SK-N-SH (cell line): ENCODE measurements at regions not wholly inside any gene's neighbourhood (a gene's known extent, or its start where the extent isn't known, plus 50 kb on each side); places are given as distances from the start of the nearest gene placed in this dataset.

ENCODE experiments used
- CTCF ChIA-PET: fragments of 300-600, 350-600 bp; formaldehyde crosslinking; extraction: SDS; loops from one replicate; lab custom pipeline; 2021; lab: Yijun Ruan, JAX
- POLR2A ChIA-PET: fragments of 350-600 bp; sonication (Branson Sonifier 250); formaldehyde crosslinking; extraction: SDS; loops from one replicate; lab custom pipeline; 2020; ENCODE audit warnings: antibody characterized with exemption, inconsistent platforms; lab: Yijun Ruan, JAX
- DNase-seq: peaks from one replicate; pipeline ENCODE4 v3.0.0; 2012
- H2AFZ ChIP-seq: fragments of 200-600 bp; sonication (generic); 2 replicates; pipeline ENCODE4 v1.8.1; 2016; ENCODE audit warnings: antibody characterized with exemption, mild to moderate bottlenecking, low read depth
- H3F3A ChIP-seq: fragments of 200-600 bp; sonication (generic); replicated peaks from 2 replicates; pipeline ENCODE3; 2016; ENCODE audit warnings: antibody characterized with exemption, mild to moderate bottlenecking; ENCODE audit not compliant: insufficient read depth
- H3K27ac ChIP-seq, 2 experiments: fragments of 200-500 bp in 1 of 2; fragments of 200-600 bp in 1 of 2; sonication (Bioruptor generic) in 1 of 2; sonication (generic), shearing (Covaris generic) in 1 of 2; 2 replicates each; pipeline versions ENCODE4 v1.5.1 to v1.6.1; 2014 to 2016; ENCODE audit warnings: low read depth in 2 of 2, inconsistent platforms in 1 of 2, low read length in 1 of 2, mild to moderate bottlenecking in 1 of 2, mixed read lengths in 1 of 2
- H3K27me3 ChIP-seq: fragments of 200-600 bp; sonication (generic), shearing (Covaris generic); 2 replicates; pipeline ENCODE4 v1.6.1; 2016; ENCODE audit warnings: mixed run types; ENCODE audit not compliant: insufficient read depth
- H3K36me3 ChIP-seq, 2 experiments: fragments of 200-500 bp in 1 of 2; fragments of 200-600 bp in 1 of 2; sonication (Bioruptor generic) in 1 of 2; sonication (generic) in 1 of 2; replicated peaks in 1 of 2; 2 replicates each; pipeline versions ENCODE3 to v1.5.1; 2014 to 2016; ENCODE audit warnings: low read length in 1 of 2, mild to moderate bottlenecking in 1 of 2; ENCODE audit not compliant: insufficient read depth in 2 of 2, control insufficient read depth in 1 of 2
- H3K4me1 ChIP-seq, 2 experiments: fragments of 200-500 bp in 1 of 2; fragments of 200-600 bp in 1 of 2; sonication (Bioruptor generic) in 1 of 2; sonication (generic), shearing (Covaris generic) in 1 of 2; 2 replicates each; pipeline versions ENCODE4 v1.5.1 to v1.6.1; 2014 to 2016; ENCODE audit warnings: low read depth in 1 of 2, low read length in 1 of 2, mixed run types in 1 of 2; ENCODE audit not compliant: insufficient read depth in 2 of 2, control insufficient read depth in 1 of 2
- H3K4me2 ChIP-seq: fragments of 200-600 bp; sonication (generic), shearing (Covaris generic); 2 replicates; pipeline ENCODE4 v1.6.1; 2017; ENCODE audit warnings: mixed run types
- H3K4me3 ChIP-seq, 2 experiments: fragments of 200-500 bp in 1 of 2; fragments of 200-600 bp in 1 of 2; sonication (Bioruptor generic) in 1 of 2; sonication (generic), shearing (Covaris generic) in 1 of 2; 2 replicates each; pipeline versions ENCODE4 v1.5.1 to v1.8.1; 2014 to 2016; ENCODE audit warnings: low read depth in 2 of 2, inconsistent platforms in 1 of 2, low read length in 1 of 2, mild to moderate bottlenecking in 1 of 2, mixed read lengths in 1 of 2, moderate library complexity in 1 of 2
- H3K79me2 ChIP-seq: fragments of 200-600 bp; sonication (generic); 2 replicates; pipeline ENCODE4 v1.8.1; 2017; ENCODE audit warnings: mild to moderate bottlenecking; ENCODE audit not compliant: insufficient read depth
- H3K9ac ChIP-seq: fragments of 200-600 bp; sonication (generic); 2 replicates; pipeline ENCODE4 v1.6.1; 2017; ENCODE audit warnings: mixed run types
- H3K9me2 ChIP-seq: fragments of 200-600 bp; sonication (generic); 2 replicates; pipeline ENCODE4 v1.6.1; 2017; ENCODE audit warnings: mixed run types
- H3K9me3 ChIP-seq: fragments of 200-600 bp; sonication (generic); 2 replicates; pipeline ENCODE4 v1.6.1; 2017; ENCODE audit warnings: mixed run types, mild to moderate bottlenecking, moderate library complexity
- H4K20me1 ChIP-seq: fragments of 200-600 bp; sonication (generic); 2 replicates; pipeline ENCODE4 v1.6.1; 2017; ENCODE audit warnings: mild to moderate bottlenecking, mixed run types; ENCODE audit not compliant: insufficient read depth
- ELF1 ChIP-seq: IDR thresholded peaks from 2 replicates; pipeline ENCODE4 v1.4.0; 2012
- EZH2phosphoT487 ChIP-seq: fragments of 200-600 bp; sonication (generic); IDR thresholded peaks from 2 replicates; pipeline ENCODE4 v1.6.1; 2017; ENCODE audit warnings: low read depth, mixed run types, mild to moderate bottlenecking, antibody characterized with exemption, moderate library complexity, borderline replicate concordance
- FOXM1 ChIP-seq: IDR thresholded peaks from 2 replicates; pipeline ENCODE4 v1.4.0; 2012; ENCODE audit warnings: low read depth, mild to moderate bottlenecking
- GATA2 ChIP-seq: sonication (generic); formaldehyde crosslinking; IDR thresholded peaks from 2 replicates; pipeline ENCODE4 v1.5.0; 2020; ENCODE audit warnings: mild to moderate bottlenecking, missing genetic modification reagents
- JUND ChIP-seq: IDR thresholded peaks from 2 replicates; pipeline ENCODE4 v1.4.0; 2012
- MXI1 ChIP-seq: IDR thresholded peaks from 2 replicates; pipeline ENCODE4 v1.6.1; 2012; ENCODE audit warnings: mild to moderate bottlenecking, low read depth, low read length, improper control_type of control experiment
- NFIC ChIP-seq: IDR thresholded peaks from 2 replicates; pipeline ENCODE4 v1.4.0; 2012; ENCODE audit warnings: borderline replicate concordance
- NRF1 ChIP-seq: IDR thresholded peaks from 2 replicates; pipeline ENCODE4 v1.6.1; 2012; ENCODE audit warnings: low read depth, mild to moderate bottlenecking, low read length
- POLR2AphosphoS5 ChIP-seq: IDR thresholded peaks from 2 replicates; pipeline ENCODE4 v1.6.1; 2012; ENCODE audit warnings: low read depth, low read length
- RAD21 ChIP-seq: IDR thresholded peaks from 2 replicates; pipeline ENCODE4 v1.6.1; 2012; ENCODE audit warnings: mild to moderate bottlenecking, low read length
- SIN3A ChIP-seq: IDR thresholded peaks from 2 replicates; pipeline ENCODE4 v1.6.1; 2012; ENCODE audit warnings: low read depth, mild to moderate bottlenecking, low read length, moderate library complexity, borderline replicate concordance
- SMC3 ChIP-seq: IDR thresholded peaks from 2 replicates; pipeline ENCODE4 v1.6.1; 2012; ENCODE audit warnings: low read depth, low read length, improper control_type of control experiment
- TAF1 ChIP-seq: IDR thresholded peaks from 2 replicates; pipeline ENCODE4 v1.6.1; 2012; ENCODE audit warnings: low read depth, mild to moderate bottlenecking, low read length, moderate library complexity, borderline replicate concordance
- TCF12 ChIP-seq: IDR thresholded peaks from 2 replicates; pipeline ENCODE4 v1.4.0; 2012
- YY1 ChIP-seq: IDR thresholded peaks from 2 replicates; pipeline ENCODE4 v1.4.0; 2012; ENCODE audit warnings: low read depth, mild to moderate bottlenecking
- WGBS: methylation state at CpG from one replicate; pipeline ENCODE4 v1.1.6; 2017; ENCODE audit warnings: low lambda C conversion rate; 5-methylcytosine and 5-hydroxymethylcytosine counted together
- TF ChIP-seq, protein P1 (sequence below): IDR thresholded peaks from 2 replicates; pipeline ENCODE4 v1.6.1; 2012; ENCODE audit warnings: mild to moderate bottlenecking, low read depth, low read length, moderate library complexity
- TF ChIP-seq, protein P2 (sequence below): IDR thresholded peaks from 2 replicates; pipeline ENCODE4 v1.4.0; 2012; ENCODE audit warnings: low read depth, borderline replicate concordance
- TF ChIP-seq, protein P3 (sequence below): fragments of 150-350 bp; IDR thresholded peaks from 2 replicates; pipeline ENCODE4 v1.6.1; 2016; ENCODE audit warnings: mild to moderate bottlenecking, low read depth, low read length
- TF ChIP-seq, protein P4 (sequence below): fragments of 150-350 bp; IDR thresholded peaks from 2 replicates; pipeline ENCODE4 v1.6.1; 2017; ENCODE audit warnings: antibody characterized with exemption, low read length, low read depth, borderline replicate concordance
- TF ChIP-seq, protein P5 (sequence below): IDR thresholded peaks from 2 replicates; pipeline ENCODE4; 2012

DNA sequence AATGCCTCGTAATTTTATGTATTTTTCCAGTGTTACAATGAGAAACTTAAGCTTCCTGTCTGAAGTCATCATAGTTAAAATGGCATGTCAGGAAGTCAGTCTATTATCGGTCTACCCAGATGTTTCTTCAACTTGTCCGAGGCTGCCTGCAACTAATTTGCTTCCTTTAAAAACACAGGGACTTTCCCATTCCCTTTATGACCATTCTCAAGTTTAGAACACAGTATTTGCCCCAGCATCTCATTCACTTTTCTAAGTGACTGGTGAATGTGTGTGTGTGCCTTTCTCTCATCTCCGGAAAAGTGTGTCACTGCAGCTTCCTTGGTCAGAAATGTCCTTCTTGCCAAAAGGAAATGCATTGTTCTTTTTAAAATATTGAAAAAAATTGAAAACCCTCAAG, 466.6 kb downstream of the RAP2B start:
- no peaks in the 10 kb centered on the region for H3K4me1 ChIP-seq
- no peak overlapping the region for H3K9ac ChIP-seq
- CTCF ChIA-PET = no interaction called here
- no peaks in the 10 kb centered on the region for H4K20me1 ChIP-seq
- no peaks in the 10 kb centered on the region for H3K79me2 ChIP-seq
- H3K36me3 ChIP-seq = no peaks in the 10 kb centered on the region
- 17% methylated on average over 4 of the region's 4 CpGs for WGBS
- H3F3A ChIP-seq = no peaks in the 10 kb centered on the region
- POLR2A ChIA-PET = no interaction called here
- H3K27ac ChIP-seq = no peak overlapping the region
- H3K9me2 ChIP-seq = no peaks in the 10 kb centered on the region
- TF ChIP-seq ELF1 = no peak
- TF ChIP-seq, protein P1, sequence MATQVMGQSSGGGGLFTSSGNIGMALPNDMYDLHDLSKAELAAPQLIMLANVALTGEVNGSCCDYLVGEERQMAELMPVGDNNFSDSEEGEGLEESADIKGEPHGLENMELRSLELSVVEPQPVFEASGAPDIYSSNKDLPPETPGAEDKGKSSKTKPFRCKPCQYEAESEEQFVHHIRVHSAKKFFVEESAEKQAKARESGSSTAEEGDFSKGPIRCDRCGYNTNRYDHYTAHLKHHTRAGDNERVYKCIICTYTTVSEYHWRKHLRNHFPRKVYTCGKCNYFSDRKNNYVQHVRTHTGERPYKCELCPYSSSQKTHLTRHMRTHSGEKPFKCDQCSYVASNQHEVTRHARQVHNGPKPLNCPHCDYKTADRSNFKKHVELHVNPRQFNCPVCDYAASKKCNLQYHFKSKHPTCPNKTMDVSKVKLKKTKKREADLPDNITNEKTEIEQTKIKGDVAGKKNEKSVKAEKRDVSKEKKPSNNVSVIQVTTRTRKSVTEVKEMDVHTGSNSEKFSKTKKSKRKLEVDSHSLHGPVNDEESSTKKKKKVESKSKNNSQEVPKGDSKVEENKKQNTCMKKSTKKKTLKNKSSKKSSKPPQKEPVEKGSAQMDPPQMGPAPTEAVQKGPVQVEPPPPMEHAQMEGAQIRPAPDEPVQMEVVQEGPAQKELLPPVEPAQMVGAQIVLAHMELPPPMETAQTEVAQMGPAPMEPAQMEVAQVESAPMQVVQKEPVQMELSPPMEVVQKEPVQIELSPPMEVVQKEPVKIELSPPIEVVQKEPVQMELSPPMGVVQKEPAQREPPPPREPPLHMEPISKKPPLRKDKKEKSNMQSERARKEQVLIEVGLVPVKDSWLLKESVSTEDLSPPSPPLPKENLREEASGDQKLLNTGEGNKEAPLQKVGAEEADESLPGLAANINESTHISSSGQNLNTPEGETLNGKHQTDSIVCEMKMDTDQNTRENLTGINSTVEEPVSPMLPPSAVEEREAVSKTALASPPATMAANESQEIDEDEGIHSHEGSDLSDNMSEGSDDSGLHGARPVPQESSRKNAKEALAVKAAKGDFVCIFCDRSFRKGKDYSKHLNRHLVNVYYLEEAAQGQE = no peak
- TF ChIP-seq NFIC = no peak
- TF ChIP-seq SIN3A = no peak
- TF ChIP-seq FOXM1 = no peak
- no peak for TF ChIP-seq EZH2phosphoT487
- TF ChIP-seq, protein P2, sequence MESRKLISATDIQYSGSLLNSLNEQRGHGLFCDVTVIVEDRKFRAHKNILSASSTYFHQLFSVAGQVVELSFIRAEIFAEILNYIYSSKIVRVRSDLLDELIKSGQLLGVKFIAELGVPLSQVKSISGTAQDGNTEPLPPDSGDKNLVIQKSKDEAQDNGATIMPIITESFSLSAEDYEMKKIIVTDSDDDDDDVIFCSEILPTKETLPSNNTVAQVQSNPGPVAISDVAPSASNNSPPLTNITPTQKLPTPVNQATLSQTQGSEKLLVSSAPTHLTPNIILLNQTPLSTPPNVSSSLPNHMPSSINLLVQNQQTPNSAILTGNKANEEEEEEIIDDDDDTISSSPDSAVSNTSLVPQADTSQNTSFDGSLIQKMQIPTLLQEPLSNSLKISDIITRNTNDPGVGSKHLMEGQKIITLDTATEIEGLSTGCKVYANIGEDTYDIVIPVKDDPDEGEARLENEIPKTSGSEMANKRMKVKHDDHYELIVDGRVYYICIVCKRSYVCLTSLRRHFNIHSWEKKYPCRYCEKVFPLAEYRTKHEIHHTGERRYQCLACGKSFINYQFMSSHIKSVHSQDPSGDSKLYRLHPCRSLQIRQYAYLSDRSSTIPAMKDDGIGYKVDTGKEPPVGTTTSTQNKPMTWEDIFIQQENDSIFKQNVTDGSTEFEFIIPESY = no peak
- no peak for TF ChIP-seq GATA2 (CRISPR knock-in tag)
- no peak for TF ChIP-seq TCF12
- TF ChIP-seq RAD21 = no peak
- TF ChIP-seq POLR2AphosphoS5 = no peak
- no peak for TF ChIP-seq NRF1
- no peak for TF ChIP-seq SMC3
- TF ChIP-seq MXI1 = no peak
- TF ChIP-seq TAF1 = no peak
- no peak for TF ChIP-seq YY1
- TF ChIP-seq, protein P3, sequence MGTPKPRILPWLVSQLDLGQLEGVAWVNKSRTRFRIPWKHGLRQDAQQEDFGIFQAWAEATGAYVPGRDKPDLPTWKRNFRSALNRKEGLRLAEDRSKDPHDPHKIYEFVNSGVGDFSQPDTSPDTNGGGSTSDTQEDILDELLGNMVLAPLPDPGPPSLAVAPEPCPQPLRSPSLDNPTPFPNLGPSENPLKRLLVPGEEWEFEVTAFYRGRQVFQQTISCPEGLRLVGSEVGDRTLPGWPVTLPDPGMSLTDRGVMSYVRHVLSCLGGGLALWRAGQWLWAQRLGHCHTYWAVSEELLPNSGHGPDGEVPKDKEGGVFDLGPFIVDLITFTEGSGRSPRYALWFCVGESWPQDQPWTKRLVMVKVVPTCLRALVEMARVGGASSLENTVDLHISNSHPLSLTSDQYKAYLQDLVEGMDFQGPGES = no peak
- TF ChIP-seq JUND = no peak
- TF ChIP-seq, protein P4, sequence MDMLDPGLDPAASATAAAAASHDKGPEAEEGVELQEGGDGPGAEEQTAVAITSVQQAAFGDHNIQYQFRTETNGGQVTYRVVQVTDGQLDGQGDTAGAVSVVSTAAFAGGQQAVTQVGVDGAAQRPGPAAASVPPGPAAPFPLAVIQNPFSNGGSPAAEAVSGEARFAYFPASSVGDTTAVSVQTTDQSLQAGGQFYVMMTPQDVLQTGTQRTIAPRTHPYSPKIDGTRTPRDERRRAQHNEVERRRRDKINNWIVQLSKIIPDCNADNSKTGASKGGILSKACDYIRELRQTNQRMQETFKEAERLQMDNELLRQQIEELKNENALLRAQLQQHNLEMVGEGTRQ = no peak
- TF ChIP-seq, protein P5, sequence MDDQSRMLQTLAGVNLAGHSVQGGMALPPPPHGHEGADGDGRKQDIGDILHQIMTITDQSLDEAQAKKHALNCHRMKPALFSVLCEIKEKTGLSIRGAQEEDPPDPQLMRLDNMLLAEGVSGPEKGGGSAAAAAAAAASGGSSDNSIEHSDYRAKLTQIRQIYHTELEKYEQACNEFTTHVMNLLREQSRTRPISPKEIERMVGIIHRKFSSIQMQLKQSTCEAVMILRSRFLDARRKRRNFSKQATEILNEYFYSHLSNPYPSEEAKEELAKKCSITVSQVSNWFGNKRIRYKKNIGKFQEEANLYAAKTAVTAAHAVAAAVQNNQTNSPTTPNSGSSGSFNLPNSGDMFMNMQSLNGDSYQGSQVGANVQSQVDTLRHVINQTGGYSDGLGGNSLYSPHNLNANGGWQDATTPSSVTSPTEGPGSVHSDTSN = no peak
- H3K27me3 ChIP-seq = peaks cover 6% of the 10 kb centered on the region; the same call in 1 of the 2 replicates
- H3K4me2 ChIP-seq = no peak overlapping the region
- DNase-seq = no peak
- H3K4me3 ChIP-seq = no peak overlapping the region
- H3K9me3 ChIP-seq = no peaks in the 10 kb centered on the region
- no peak overlapping the region for H2AFZ ChIP-seq
